WI38 (cell line): ENCODE measurements at regions not wholly inside any gene's neighbourhood (a gene's known extent, or its start where the extent isn't known, plus 50 kb on each side); places are given as distances from the start of the nearest gene placed in this dataset.

Experiments
- H3K4me3 ChIP-seq: 2 replicates; pipeline ENCODE4 v1.5.1; 2011; ENCODE audit warnings: low read depth, mild to moderate bottlenecking, control low read depth, low read length
- TF ChIP-seq, protein P1 (sequence below): IDR thresholded peaks from 2 replicates; pipeline ENCODE4 v1.5.1; 2012; ENCODE audit warnings: low read depth, mild to moderate bottlenecking, control low read depth, low read length

DNA sequence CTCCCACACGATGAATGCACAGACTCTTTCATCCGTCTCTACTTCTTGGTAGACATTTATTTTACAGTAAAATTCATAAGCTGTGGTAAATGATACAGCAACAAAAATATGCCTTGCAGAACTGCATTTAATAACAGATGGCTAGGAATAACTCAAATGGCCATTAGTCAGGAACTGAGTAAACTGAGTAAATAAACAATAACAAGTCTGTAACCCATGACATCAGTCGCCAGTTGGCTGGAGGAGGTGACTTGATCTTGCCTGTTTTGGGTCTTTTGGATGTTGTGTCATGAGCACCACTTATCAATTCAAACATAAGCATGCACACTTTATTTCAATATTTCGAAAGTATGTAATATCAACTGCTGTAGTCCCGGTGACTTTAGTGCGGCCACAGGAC, 632.6 kb upstream of the ARGLU1 start:
- H3K4me3 ChIP-seq: no peak overlapping the region
- TF ChIP-seq, protein P1, sequence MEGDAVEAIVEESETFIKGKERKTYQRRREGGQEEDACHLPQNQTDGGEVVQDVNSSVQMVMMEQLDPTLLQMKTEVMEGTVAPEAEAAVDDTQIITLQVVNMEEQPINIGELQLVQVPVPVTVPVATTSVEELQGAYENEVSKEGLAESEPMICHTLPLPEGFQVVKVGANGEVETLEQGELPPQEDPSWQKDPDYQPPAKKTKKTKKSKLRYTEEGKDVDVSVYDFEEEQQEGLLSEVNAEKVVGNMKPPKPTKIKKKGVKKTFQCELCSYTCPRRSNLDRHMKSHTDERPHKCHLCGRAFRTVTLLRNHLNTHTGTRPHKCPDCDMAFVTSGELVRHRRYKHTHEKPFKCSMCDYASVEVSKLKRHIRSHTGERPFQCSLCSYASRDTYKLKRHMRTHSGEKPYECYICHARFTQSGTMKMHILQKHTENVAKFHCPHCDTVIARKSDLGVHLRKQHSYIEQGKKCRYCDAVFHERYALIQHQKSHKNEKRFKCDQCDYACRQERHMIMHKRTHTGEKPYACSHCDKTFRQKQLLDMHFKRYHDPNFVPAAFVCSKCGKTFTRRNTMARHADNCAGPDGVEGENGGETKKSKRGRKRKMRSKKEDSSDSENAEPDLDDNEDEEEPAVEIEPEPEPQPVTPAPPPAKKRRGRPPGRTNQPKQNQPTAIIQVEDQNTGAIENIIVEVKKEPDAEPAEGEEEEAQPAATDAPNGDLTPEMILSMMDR: no peak

GRCh38 chr13:107192289-107192688, 624.4 kb upstream of the ARGLU1 start:
- no peak overlapping the region for H3K4me3 ChIP-seq
- TF ChIP-seq, protein P1: no peak

DNA sequence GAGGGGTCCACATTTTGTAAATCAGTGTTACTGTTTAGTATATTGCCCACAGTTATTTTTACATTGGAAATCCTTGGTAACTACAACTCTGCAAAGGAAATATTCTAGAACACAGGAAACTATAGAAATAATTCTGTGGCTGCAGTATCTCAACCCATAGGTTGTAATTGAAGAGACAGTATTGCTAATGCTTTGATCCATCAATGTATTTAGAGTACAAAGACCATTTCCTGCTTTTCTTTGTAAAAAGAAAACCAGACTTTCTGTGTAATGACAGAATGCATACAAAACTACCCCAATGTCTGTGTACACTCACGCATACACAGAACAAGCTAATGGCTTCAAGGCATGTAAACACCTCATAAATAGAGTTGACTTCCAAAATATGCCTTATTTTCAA, 622.1 kb upstream of the ARGLU1 start:
- TF ChIP-seq, protein P1: no peak

DNA sequence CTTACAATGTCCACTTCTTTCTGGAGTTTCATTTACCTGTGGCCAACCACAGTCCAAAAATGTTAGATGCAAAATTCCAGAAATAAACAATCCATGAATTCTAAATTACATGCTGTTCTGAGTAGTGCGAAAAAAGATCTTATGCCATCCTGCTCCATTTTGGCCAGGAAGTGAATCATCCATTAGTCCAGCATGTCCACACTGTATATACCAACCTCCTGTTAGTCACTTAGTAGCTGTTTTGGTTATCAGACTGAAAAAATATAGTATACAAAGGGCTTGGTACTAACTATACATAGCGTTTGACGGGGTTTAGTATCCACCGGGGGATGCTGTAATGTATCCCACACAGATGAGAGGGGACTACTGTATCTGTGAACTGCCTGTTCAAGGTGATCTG, 618.0 kb upstream of the ARGLU1 start:
- TF ChIP-seq, protein P1: no peak
- no peak overlapping the region for H3K4me3 ChIP-seq

More for the DNA sequence above, 622.1 kb upstream of the ARGLU1 start:
- H3K4me3 ChIP-seq: no peak overlapping the region

DNA sequence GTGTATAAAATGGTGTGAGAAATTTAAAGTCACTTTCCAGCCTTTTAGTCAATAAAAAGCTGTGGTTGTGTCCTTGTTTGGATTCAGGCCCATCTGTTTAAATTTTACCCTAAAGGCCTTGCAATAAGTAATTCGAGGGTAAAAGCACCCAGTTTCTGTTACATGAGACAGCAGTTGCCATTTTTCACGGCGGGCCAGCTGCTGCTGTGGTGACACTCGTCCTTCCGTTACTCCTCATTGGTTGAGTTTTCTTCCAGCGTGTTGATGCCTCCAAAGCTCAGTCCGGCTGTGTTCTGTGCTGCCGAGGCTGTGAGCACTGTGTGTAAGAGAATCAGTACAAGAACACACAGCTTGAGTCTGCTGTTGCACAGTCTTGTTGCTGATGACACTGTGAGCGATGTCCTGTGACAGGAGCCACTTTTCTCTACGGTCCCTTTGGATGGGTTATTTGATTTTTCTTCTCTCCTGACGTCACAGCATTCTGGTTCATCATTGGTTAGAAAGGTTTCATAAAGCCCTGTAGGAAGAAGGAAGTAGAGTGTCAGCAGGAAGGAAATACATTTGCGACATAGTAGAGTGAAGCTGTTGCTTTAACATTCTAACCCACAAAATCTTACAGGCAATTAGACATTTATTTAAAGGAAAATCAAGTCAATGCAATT, 602.5 kb upstream of the ARGLU1 start:
- TF ChIP-seq, protein P1: no peak
- no peak overlapping the region for H3K4me3 ChIP-seq

DNA sequence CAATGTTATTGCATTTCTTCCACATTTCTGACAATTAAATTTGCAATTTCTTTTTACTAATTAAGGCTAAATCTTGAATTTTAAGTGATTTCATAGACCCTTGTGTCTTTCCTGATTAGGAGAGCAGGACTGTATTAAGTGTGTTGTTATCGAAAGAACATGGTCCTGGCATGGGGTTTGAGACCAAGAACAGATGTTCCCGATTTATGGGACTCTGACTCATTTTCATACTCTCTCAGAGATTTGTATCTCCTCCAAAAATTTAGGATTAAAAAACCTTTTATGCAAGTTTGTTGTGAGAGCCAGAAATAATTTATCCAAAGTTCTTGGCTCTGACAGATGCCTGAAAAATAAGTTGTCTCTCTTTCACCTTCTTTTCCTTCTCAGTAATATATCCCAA, 589.3 kb upstream of the ARGLU1 start:
- TF ChIP-seq, protein P1: no peak
- H3K4me3 ChIP-seq: no peak overlapping the region

DNA sequence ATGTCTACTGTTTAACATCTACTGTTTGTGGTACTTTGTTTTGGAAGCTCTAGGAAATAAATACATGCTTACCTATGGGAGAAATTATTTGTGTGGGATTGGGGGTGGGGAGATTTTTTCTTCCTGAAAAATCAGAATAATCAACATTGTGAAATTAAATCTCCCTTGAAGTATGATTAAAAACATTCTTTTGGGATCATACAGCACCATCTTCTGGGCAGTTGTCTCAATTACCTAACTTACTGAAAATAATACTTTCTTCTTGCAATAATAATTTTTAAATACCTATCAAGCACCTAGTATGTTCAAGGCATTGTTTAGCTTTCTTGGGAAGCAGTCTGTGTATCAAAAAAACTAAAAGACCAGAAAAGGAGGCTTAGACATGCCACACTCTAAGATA, 576.5 kb upstream of the ARGLU1 start:
- TF ChIP-seq, protein P1: no peak
- H3K4me3 ChIP-seq: no peak overlapping the region
